Astrocyte (in vitro differentiated cells and primary cell): ENCODE measurements at regions not wholly inside any gene's neighbourhood (a gene's known extent, or its start where the extent isn't known, plus 50 kb on each side); places are given as distances from the start of the nearest gene placed in this dataset.

Experiments used
- DNase-seq: peaks from one replicate; pipeline ENCODE4 v3.0.0-alpha.2; 2010; ENCODE audit warnings: low read depth
- FAIRE-seq: peaks from 2 replicates; lab custom pipeline; 2011; peaks lifted over from hg19 to GRCh38; lab: Jason Lieb, UNC
- H2AFZ ChIP-seq: 2 replicates; pipeline ENCODE4 v1.6.0; 2012; ENCODE audit warnings: low read depth, low read length, inconsistent platforms
- H3K27ac ChIP-seq: 2 replicates; pipeline ENCODE4 v1.5.1; 2011; ENCODE audit warnings: low read depth, low read length, inconsistent platforms
- H3K27me3 ChIP-seq: 2 replicates; pipeline ENCODE4 v1.6.0; 2011; ENCODE audit warnings: low read length, inconsistent platforms; ENCODE audit not compliant: insufficient read depth
- H3K36me3 ChIP-seq: 2 replicates; pipeline ENCODE4 v1.5.1; 2011; ENCODE audit warnings: low read length, inconsistent platforms; ENCODE audit not compliant: insufficient read depth
- H3K4me1 ChIP-seq: 2 replicates; pipeline ENCODE4 v1.5.1; 2011; ENCODE audit warnings: low read length, inconsistent platforms; ENCODE audit not compliant: insufficient read depth
- H3K4me2 ChIP-seq: 2 replicates; pipeline ENCODE4 v1.6.0; 2012; ENCODE audit warnings: low read length, inconsistent platforms
- H3K4me3 ChIP-seq: 2 replicates; pipeline ENCODE4 v1.5.1; 2011; ENCODE audit warnings: low read depth, mild to moderate bottlenecking, low read length, inconsistent platforms; ENCODE audit not compliant: insufficient read depth
- H3K79me2 ChIP-seq: 2 replicates; pipeline ENCODE4 v1.6.0; 2012; ENCODE audit warnings: mild to moderate bottlenecking, low read length, inconsistent platforms; ENCODE audit not compliant: insufficient read depth
- H3K9ac ChIP-seq: 2 replicates; pipeline ENCODE4 v1.6.0; 2012; ENCODE audit warnings: mild to moderate bottlenecking, low read length, inconsistent platforms
- H3K9me3 ChIP-seq: 2 replicates; pipeline ENCODE4 v1.5.1; 2012; ENCODE audit warnings: low read depth, mild to moderate bottlenecking, low read length, inconsistent platforms; ENCODE audit not compliant: insufficient read depth
- H4K20me1 ChIP-seq: 2 replicates; pipeline ENCODE4 v1.6.0; 2012; ENCODE audit warnings: low read length, inconsistent platforms; ENCODE audit not compliant: insufficient read depth
- H3K27ac Mint-ChIP-seq: one replicate; pipeline ENCODE4 v1.8.0; 2021; ENCODE audit warnings: mild to moderate bottlenecking, mixed read lengths; ENCODE audit not compliant: unreplicated experiment
- H3K27me3 Mint-ChIP-seq: one replicate; pipeline ENCODE4 v1.8.0; 2021; ENCODE audit warnings: low read depth, mixed read lengths; ENCODE audit not compliant: unreplicated experiment
- H3K36me3 Mint-ChIP-seq: one replicate; pipeline ENCODE4 v1.8.0; 2021; ENCODE audit warnings: low read depth, mixed read lengths; ENCODE audit not compliant: unreplicated experiment
- H3K4me1 Mint-ChIP-seq: one replicate; pipeline ENCODE4 v1.8.0; 2021; ENCODE audit warnings: low read depth, mixed read lengths; ENCODE audit not compliant: unreplicated experiment
- H3K4me3 Mint-ChIP-seq: one replicate; pipeline ENCODE4 v1.8.0; 2021; ENCODE audit warnings: mild to moderate bottlenecking, moderate library complexity, mixed read lengths; ENCODE audit not compliant: unreplicated experiment
- H3K9me3 Mint-ChIP-seq: one replicate; pipeline ENCODE4 v1.8.0; 2021; ENCODE audit warnings: mild to moderate bottlenecking, mixed read lengths; ENCODE audit not compliant: unreplicated experiment
- CTCF ChIP-seq: IDR thresholded peaks from 2 replicates; pipeline ENCODE4 v1.5.1; 2011; ENCODE audit warnings: low read depth, mild to moderate bottlenecking, inconsistent platforms, low read length, moderate library complexity; ENCODE audit not compliant: insufficient read depth
- EZH2 ChIP-seq: IDR thresholded peaks from 2 replicates; pipeline ENCODE4 v1.6.1; 2012; ENCODE audit warnings: mild to moderate bottlenecking, low read length, inconsistent platforms; ENCODE audit not compliant: insufficient read depth

- Histone ChIP-seq H3K4me3 (no peak overlapping the region), H3K36me3 (no peaks in the 10 kb centered on the region), H3K27ac (no peak overlapping the region), H4K20me1 (no peaks in the 10 kb centered on the region), H3K4me1 (no peaks in the 10 kb centered on the region), H3K4me2 (no peak overlapping the region), H3K9ac (no peak overlapping the region), H3K27me3 (no peaks in the 10 kb centered on the region), H2AFZ (no peak overlapping the region), H3K9me3 (no peaks in the 10 kb centered on the region), H3K79me2 (no peaks in the 10 kb centered on the region)
- DNase-seq = no peak
- peaks cover 2% of the 10 kb centered on the region for H3K27me3 Mint-ChIP-seq
- H3K9me3 Mint-ChIP-seq = no peaks in the 10 kb centered on the region
- H3K27ac Mint-ChIP-seq = no peak overlapping the region
- no peak for FAIRE-seq
- H3K36me3 Mint-ChIP-seq = no peaks in the 10 kb centered on the region
- no peak overlapping the region for H3K4me3 Mint-ChIP-seq
- H3K4me1 Mint-ChIP-seq = peaks cover 6% of the 10 kb centered on the region
- TF ChIP-seq EZH2 (no peak), CTCF (no peak)
Measured at GRCh38 chr16:51845586-51846305, 694.7 kb upstream of the SALL1 start.

- H3K79me2 ChIP-seq = no peaks in the 10 kb centered on the region
- no peaks in the 10 kb centered on the region for H3K4me1 ChIP-seq
- peaks cover 13% of the 10 kb centered on the region for H3K4me1 Mint-ChIP-seq
- H3K4me2 ChIP-seq = no peak overlapping the region
- no peak for TF ChIP-seq EZH2
- no peak for TF ChIP-seq CTCF
- H3K27ac Mint-ChIP-seq = no peak overlapping the region
- no peaks in the 10 kb centered on the region for H3K36me3 Mint-ChIP-seq
- no peaks in the 10 kb centered on the region for H3K27me3 ChIP-seq
- FAIRE-seq = no peak
- H2AFZ ChIP-seq = no peak overlapping the region
- H4K20me1 ChIP-seq = no peaks in the 10 kb centered on the region
- no peak overlapping the region for H3K4me3 Mint-ChIP-seq
- H3K9me3 ChIP-seq = no peaks in the 10 kb centered on the region
- H3K4me3 ChIP-seq = no peak overlapping the region
- no peak overlapping the region for H3K27ac ChIP-seq
- no peaks in the 10 kb centered on the region for H3K27me3 Mint-ChIP-seq
- H3K9ac ChIP-seq = no peak overlapping the region
- peak; percentile 36 for DNase-seq
- no peaks in the 10 kb centered on the region for H3K9me3 Mint-ChIP-seq
- H3K36me3 ChIP-seq = no peaks in the 10 kb centered on the region
Measured at GRCh38 chr16:51839727-51840462, 688.8 kb upstream of the SALL1 start.

- Mint-ChIP-seq H3K27me3 (no peaks in the 10 kb centered on the region), H3K27ac (no peak overlapping the region), H3K9me3 (peaks cover 6% of the 10 kb centered on the region), H3K4me1 (peaks cover 11% of the 10 kb centered on the region), H3K4me3 (no peak overlapping the region), H3K36me3 (no peaks in the 10 kb centered on the region)
- Histone ChIP-seq H3K36me3 (no peaks in the 10 kb centered on the region), H4K20me1 (no peaks in the 10 kb centered on the region), H3K9me3 (no peaks in the 10 kb centered on the region), H2AFZ (no peak overlapping the region), H3K4me2 (no peak overlapping the region), H3K4me1 (no peaks in the 10 kb centered on the region), H3K27ac (no peak overlapping the region), H3K9ac (no peak overlapping the region), H3K27me3 (no peaks in the 10 kb centered on the region), H3K79me2 (no peaks in the 10 kb centered on the region), H3K4me3 (no peak overlapping the region)
- no peak for FAIRE-seq
- no peak for DNase-seq
- TF ChIP-seq CTCF = no peak
- TF ChIP-seq EZH2 = no peak
Measured at GRCh38 chr16:51834794-51835193, 683.7 kb upstream of the SALL1 start.
